HepG2 (cell line): ENCODE measurements at regions not wholly inside any gene's neighbourhood (a gene's known extent, or its start where the extent isn't known, plus 50 kb on each side); places are given as distances from the start of the nearest gene placed in this dataset.

Source experiments
- ATAC-seq: fragments of 200-7000 bp; cut with Tn5 transposase; 3 replicates; pipeline ENCODE4 v1.9.1; 2020; ENCODE audit warnings: mild to moderate bottlenecking, moderate library complexity
- BruUV-seq: library from RNA; stranded (reverse); fragments of 400-500 nt; replicated peaks from 2 replicates; lab custom pipeline; 2021; lab: Mats Ljungman, UMichigan
- CTCF ChIA-PET: fragments of 300-600 bp; formaldehyde crosslinking; extraction: SDS; loops from one replicate; lab custom pipeline; 2021; ENCODE audit warnings: low total read pairs, inconsistent platforms, low intra/inter-chr PET ratio; lab: Yijun Ruan, JAX
- POLR2A ChIA-PET: fragments of 350-600 bp; sonication (Branson Sonifier 250); formaldehyde crosslinking; loops from one replicate; lab custom pipeline; 2020; ENCODE audit warnings: antibody characterized with exemption, inconsistent platforms; lab: Yijun Ruan, JAX
- DNase-seq: peaks from one replicate; pipeline ENCODE4 v3.0.0-alpha.2; 2015; ENCODE audit warnings: low spot score
- FAIRE-seq: peaks from 3 replicates; lab custom pipeline; 2011; peaks lifted over from hg19 to GRCh38; lab: Jason Lieb, UNC
- H2AFZ ChIP-seq: one replicate; pipeline ENCODE4 v1.6.1; 2011; ENCODE audit warnings: low read length, inconsistent platforms
- H3K27ac ChIP-seq: fragments of 300-600 bp; 3 replicates; pipeline ENCODE4 v1.8.0; 2011; ENCODE audit warnings: mixed run types, mild to moderate bottlenecking, mixed read lengths, low read length, inconsistent platforms; ENCODE audit not compliant: insufficient read depth; ENCODE audit errors: extremely low read length
- H3K27me3 ChIP-seq, 2 experiments: fragments of 200-600 bp in 1 of 2; 2 replicates in 1 of 2; 3 replicates in 1 of 2; pipeline versions ENCODE4 v1.6.0 to v1.8.0; 2011; ENCODE audit warnings: low read length in 2 of 2, mild to moderate bottlenecking in 2 of 2, moderate library complexity in 2 of 2, inconsistent platforms in 1 of 2; ENCODE audit not compliant: insufficient read depth in 2 of 2, control insufficient read depth in 1 of 2
- H3K36me3 ChIP-seq, 2 experiments: fragments of 200-600 bp in 1 of 2; replicated peaks in 1 of 2; 2 replicates in 1 of 2; 3 replicates in 1 of 2; pipeline versions ENCODE4 v1.5.1 to v1.8.0; 2011; ENCODE audit warnings: low read length in 2 of 2, inconsistent platforms in 1 of 2; ENCODE audit not compliant: insufficient read depth in 2 of 2, control insufficient read depth in 1 of 2
- H3K4me1 ChIP-seq: 2 replicates; pipeline ENCODE4 v1.5.1; 2012; ENCODE audit warnings: low read length, inconsistent platforms; ENCODE audit not compliant: insufficient read depth
- H3K4me2 ChIP-seq: 2 replicates; pipeline ENCODE4 v1.6.0; 2011; ENCODE audit warnings: low read depth, low read length, inconsistent platforms
- H3K4me3 ChIP-seq, 3 experiments: fragments of 200-600 bp in 1 of 3; sonication (generic), shearing (Covaris generic) in 1 of 3; replicated peaks in 1 of 3; 2 replicates each; pipeline ENCODE4 v1.5.1; 2011 to 2016; ENCODE audit warnings: low read length in 3 of 3, inconsistent platforms in 2 of 3, low read depth in 2 of 3, mild to moderate bottlenecking in 2 of 3, control low read depth in 1 of 3, mixed read lengths in 1 of 3; ENCODE audit not compliant: insufficient read depth in 1 of 3
- H3K79me2 ChIP-seq: one replicate; pipeline ENCODE4 v1.6.1; 2011; ENCODE audit warnings: low read length, inconsistent platforms; ENCODE audit not compliant: insufficient read depth
- H3K9ac ChIP-seq: 2 replicates; pipeline ENCODE4 v1.6.0; 2011; ENCODE audit warnings: mild to moderate bottlenecking, low read depth, low read length, inconsistent platforms; ENCODE audit not compliant: insufficient read depth
- H3K9me3 ChIP-seq: 2 replicates; pipeline ENCODE4 v1.5.1; 2012; ENCODE audit warnings: mild to moderate bottlenecking, low read length
- H4K20me1 ChIP-seq: 2 replicates; pipeline ENCODE4 v1.6.0; 2011; ENCODE audit warnings: inconsistent platforms, mild to moderate bottlenecking, low read length, moderate library complexity; ENCODE audit not compliant: insufficient read depth
- ARNT2 ChIP-seq: sonication (generic); formaldehyde crosslinking; IDR thresholded peaks from 2 replicates; pipeline ENCODE4 v1.8.0; 2022; ENCODE audit warnings: mild to moderate bottlenecking, low read depth, missing genetic modification reagents, moderate library complexity
- ATAD3A ChIP-seq: sonication (generic); formaldehyde crosslinking; IDR thresholded peaks from 2 replicates; pipeline ENCODE4 v1.4.0; 2020; ENCODE audit warnings: missing genetic modification reagents
- ATF7 ChIP-seq, 2 experiments: fragments of 450-650 bp in 1 of 2; sonication (generic) in 1 of 2; formaldehyde crosslinking in 1 of 2; IDR thresholded peaks; 2 replicates each; pipeline versions ENCODE4 v1.4.0 to v1.6.1; 2016 to 2020; ENCODE audit warnings: antibody characterized with exemption in 1 of 2, mild to moderate bottlenecking in 1 of 2, missing genetic modification reagents in 1 of 2
- ATF7-NPFF ChIP-seq: sonication (generic); formaldehyde crosslinking; IDR thresholded peaks from 2 replicates; pipeline ENCODE4 v1.8.1; 2023; ENCODE audit warnings: mild to moderate bottlenecking, low read depth, missing genetic modification reagents, moderate library complexity
- CAMTA2 ChIP-seq: sonication (generic); formaldehyde crosslinking; IDR thresholded peaks from 2 replicates; pipeline ENCODE4 v1.4.0; 2020; ENCODE audit warnings: mild to moderate bottlenecking, missing genetic modification reagents, borderline replicate concordance
- JUND ChIP-seq: sonication (generic); formaldehyde crosslinking; IDR thresholded peaks from 2 replicates; pipeline ENCODE4 v1.8.0; 2022; ENCODE audit warnings: mild to moderate bottlenecking, missing genetic modification reagents
- NFE2 ChIP-seq: sonication (generic); formaldehyde crosslinking; IDR thresholded peaks from 2 replicates; pipeline ENCODE4 v1.4.0; 2020; ENCODE audit warnings: missing genetic modification reagents
- PAX8 ChIP-seq: sonication (generic); formaldehyde crosslinking; IDR thresholded peaks from 2 replicates; pipeline ENCODE4 v1.8.0; 2022; ENCODE audit warnings: mild to moderate bottlenecking, missing genetic modification reagents, borderline replicate concordance
- TCF7L2 ChIP-seq: IDR thresholded peaks from 2 replicates; pipeline ENCODE4 v1.6.1; 2011; ENCODE audit warnings: mild to moderate bottlenecking, low read depth, low read length, moderate library complexity
- TIGD3 ChIP-seq: sonication (generic); formaldehyde crosslinking; IDR thresholded peaks from 2 replicates; pipeline ENCODE4 v1.5.1; 2020; ENCODE audit warnings: mild to moderate bottlenecking, missing genetic modification reagents, borderline replicate concordance
- ZBTB14 ChIP-seq: sonication (generic); formaldehyde crosslinking; IDR thresholded peaks from 2 replicates; pipeline ENCODE4 v1.4.0; 2020; ENCODE audit warnings: missing genetic modification reagents
- ZBTB46 ChIP-seq: sonication (generic); formaldehyde crosslinking; IDR thresholded peaks from 2 replicates; pipeline ENCODE4 v1.4.0; 2020; ENCODE audit warnings: mild to moderate bottlenecking, missing genetic modification reagents, borderline replicate concordance
- ZBTB7A ChIP-seq: sonication (generic); formaldehyde crosslinking; IDR thresholded peaks from 2 replicates; pipeline ENCODE4 v1.8.0; 2022; ENCODE audit warnings: mild to moderate bottlenecking, missing genetic modification reagents
- ZNF292 ChIP-seq: sonication (generic); formaldehyde crosslinking; IDR thresholded peaks from 2 replicates; pipeline ENCODE4 v1.8.1; 2022; ENCODE audit warnings: mild to moderate bottlenecking, low read depth, missing genetic modification reagents, borderline replicate concordance
- ZNF557 ChIP-seq: sonication (generic); formaldehyde crosslinking; IDR thresholded peaks from 2 replicates; pipeline ENCODE4 v1.4.0; 2020; ENCODE audit warnings: missing genetic modification reagents
- ZNF567 ChIP-seq: sonication (generic); formaldehyde crosslinking; IDR thresholded peaks from 2 replicates; pipeline ENCODE4 v1.8.1; 2023; ENCODE audit warnings: mild to moderate bottlenecking, missing genetic modification reagents, borderline replicate concordance
- WGBS: methylation state at CpG from one replicate; pipeline ENCODE4 v1.1.6; 2017; ENCODE audit warnings: low lambda C conversion rate; 5-methylcytosine and 5-hydroxymethylcytosine counted together
- in situ Hi-C: cut with HindIII; loops from 2 replicates; pipeline ENCODE4 v1.10.0; 2017; ENCODE audit warnings: low pct_unique_long_range_greater_than_20kb; ENCODE audit not compliant: extremely low pct_ligation_motif_present
- intact Hi-C: fragments of 100-400 bp; cut with micrococcal nuclease; formaldehyde crosslinking; loops from one replicate; pipeline ENCODE4 v1.10.0; 2022; ENCODE audit not compliant: unreplicated experiment

GRCh38 chr4:157572951-157573350 is 352.4 kb downstream of the GRIA2 start:
- Histone ChIP-seq H3K79me2 (no peaks in the 10 kb centered on the region), H4K20me1 (no peaks in the 10 kb centered on the region), H3K27me3 (no peaks in the 10 kb centered on the region), H3K4me3 (no peak overlapping the region), H3K9me3 (no peaks in the 10 kb centered on the region), H3K27ac (no peak overlapping the region), H3K4me1 (no peaks in the 10 kb centered on the region), H2AFZ (no peak overlapping the region), H3K4me2 (no peak overlapping the region), H3K36me3 (no peaks in the 10 kb centered on the region), H3K9ac (no peak overlapping the region)
- ChIA-PET POLR2A (no interaction called here), CTCF (no interaction called here)
- no peak for ATAC-seq
- no peak for TF ChIP-seq ATAD3A
- no peak for TF ChIP-seq PAX8
- TF ChIP-seq NFE2 (CRISPR knock-in tag) = no peak
- no peak for TF ChIP-seq ZNF557 (CRISPR knock-in tag)
- in situ Hi-C loops (no loop called here), intact Hi-C loops (no loop called here)
- WGBS = 2% methylated on average over 3 of the region's 3 CpGs
- no peak for FAIRE-seq
- no TSS peak for BruUV-seq
- DNase-seq = no peak

GRCh38 chr4:157572284-157572683 is 351.8 kb downstream of the GRIA2 start:
- Histone ChIP-seq H3K9ac (no peak overlapping the region), H3K4me3 (no peak overlapping the region), H2AFZ (no peak overlapping the region), H3K4me1 (no peaks in the 10 kb centered on the region), H3K36me3 (no peaks in the 10 kb centered on the region), H3K27ac (no peak overlapping the region), H3K9me3 (no peaks in the 10 kb centered on the region), H3K79me2 (no peaks in the 10 kb centered on the region), H3K4me2 (no peak overlapping the region), H3K27me3 (no peaks in the 10 kb centered on the region), H4K20me1 (no peaks in the 10 kb centered on the region)
- 15% methylated on average over 2 of the region's 2 CpGs for WGBS
- ATAC-seq = no peak
- in situ Hi-C loops = no loop called here
- no peak for DNase-seq
- ChIA-PET CTCF (no interaction called here), POLR2A (no interaction called here)
- no TSS peak for BruUV-seq
- FAIRE-seq = no peak
- intact Hi-C loops = no loop called here
- TF ChIP-seq TIGD3 (no peak), JUND (CRISPR knock-in tag) (no peak), ZBTB7A (no peak), TCF7L2 (no peak), ZNF567 (CRISPR knock-in tag) (no peak), ATF7 (IDR thresholded peaks at IDR 0.05) (no peak), ATF7 (CRISPR knock-in tag; IDR thresholded peaks at IDR 0.05) (no peak), ZNF292 (CRISPR knock-in tag) (no peak), ZBTB46 (CRISPR knock-in tag) (no peak), ZBTB14 (CRISPR knock-in tag) (no peak), ATF7-NPFF (CRISPR knock-in tag) (no peak), CAMTA2 (CRISPR knock-in tag) (no peak), ARNT2 (CRISPR knock-in tag) (no peak)
